Right kidney (tissue), 1 donor: ENCODE measurements at regions not wholly inside any gene's neighbourhood (a gene's known extent, or its start where the extent isn't known, plus 50 kb on each side); places are given as distances from the start of the nearest gene placed in this dataset.
"Not testable (repeated sequence)": the region's sequence is repeated elsewhere in the genome, so short reads cannot be mapped to it uniquely, and the experiment has no call there.

Experiments
- DNase-seq: peaks from one replicate; pipeline ENCODE4 v3.0.0-alpha.2; 2016

DNA sequence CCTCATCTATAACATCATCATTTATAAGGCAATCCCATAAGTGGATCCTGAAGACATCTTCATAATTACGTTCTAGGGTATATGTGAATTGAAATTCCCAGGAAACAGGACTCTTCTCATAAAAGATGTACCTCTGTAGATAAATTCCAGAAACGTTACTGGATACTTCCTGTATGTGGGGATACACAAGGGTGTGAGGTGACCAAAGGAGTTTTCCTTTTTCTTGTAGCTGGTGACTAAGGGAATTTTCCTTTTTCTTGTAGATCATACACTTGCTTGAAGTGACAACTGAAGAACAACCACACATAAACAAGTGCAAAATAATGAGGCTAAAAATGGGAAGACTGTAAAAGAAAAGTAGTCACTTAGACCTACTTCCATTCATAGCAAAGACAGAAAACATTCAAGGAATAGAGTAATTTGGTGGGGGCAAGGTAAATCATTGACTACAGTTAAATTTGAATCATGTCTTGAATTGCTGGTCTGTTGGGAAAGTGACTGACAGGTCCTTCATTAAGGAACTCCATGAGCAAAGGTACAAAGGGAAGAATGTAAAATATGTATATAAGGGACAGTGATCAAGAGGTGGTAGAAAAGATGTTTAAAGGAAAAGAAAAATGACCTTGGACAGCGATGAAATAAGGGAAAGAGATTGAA, 53.2 kb upstream of the UBE2E3 start:
- no peak for DNase-seq

DNA sequence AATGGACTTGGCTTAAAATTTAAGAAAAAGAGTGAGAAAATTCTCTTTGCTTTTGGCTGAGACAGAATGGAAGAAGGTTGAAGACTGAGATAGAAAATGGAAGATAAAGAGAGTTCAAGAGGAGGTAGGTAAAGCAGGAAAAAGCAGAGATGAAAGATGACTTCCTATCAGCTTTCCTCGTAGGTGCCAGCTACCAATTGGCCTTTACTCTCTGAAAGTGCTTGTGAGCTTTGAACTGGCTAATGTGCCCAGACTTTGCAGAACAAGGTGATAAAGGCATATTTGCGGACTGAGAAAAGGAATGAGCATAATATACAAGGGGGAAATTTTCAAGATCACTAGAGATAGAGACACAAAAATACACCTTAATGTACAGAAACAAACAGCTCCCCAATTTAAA, 54.7 kb upstream of the UBE2E3 start:
- no peak for DNase-seq

DNA sequence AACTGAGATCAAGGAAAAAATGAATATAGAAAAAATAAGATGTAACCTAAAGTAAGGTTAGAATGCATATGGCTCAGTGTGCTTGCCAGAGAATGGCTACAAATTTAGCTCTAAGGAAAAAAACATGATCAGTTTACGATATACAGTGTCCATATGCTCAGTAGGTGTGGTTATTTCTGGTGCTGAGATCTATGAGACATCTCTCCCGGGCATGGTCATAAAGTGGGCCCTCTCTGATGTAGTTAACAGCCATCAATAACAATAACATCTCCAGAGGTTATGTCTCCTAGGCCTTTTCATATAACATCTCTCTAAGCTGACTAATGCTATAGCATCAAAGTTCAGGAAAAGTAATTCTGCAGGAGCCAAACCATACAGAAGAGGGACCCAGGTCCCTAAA, 56.3 kb upstream of the UBE2E3 start:
- DNase-seq = no peak

DNA sequence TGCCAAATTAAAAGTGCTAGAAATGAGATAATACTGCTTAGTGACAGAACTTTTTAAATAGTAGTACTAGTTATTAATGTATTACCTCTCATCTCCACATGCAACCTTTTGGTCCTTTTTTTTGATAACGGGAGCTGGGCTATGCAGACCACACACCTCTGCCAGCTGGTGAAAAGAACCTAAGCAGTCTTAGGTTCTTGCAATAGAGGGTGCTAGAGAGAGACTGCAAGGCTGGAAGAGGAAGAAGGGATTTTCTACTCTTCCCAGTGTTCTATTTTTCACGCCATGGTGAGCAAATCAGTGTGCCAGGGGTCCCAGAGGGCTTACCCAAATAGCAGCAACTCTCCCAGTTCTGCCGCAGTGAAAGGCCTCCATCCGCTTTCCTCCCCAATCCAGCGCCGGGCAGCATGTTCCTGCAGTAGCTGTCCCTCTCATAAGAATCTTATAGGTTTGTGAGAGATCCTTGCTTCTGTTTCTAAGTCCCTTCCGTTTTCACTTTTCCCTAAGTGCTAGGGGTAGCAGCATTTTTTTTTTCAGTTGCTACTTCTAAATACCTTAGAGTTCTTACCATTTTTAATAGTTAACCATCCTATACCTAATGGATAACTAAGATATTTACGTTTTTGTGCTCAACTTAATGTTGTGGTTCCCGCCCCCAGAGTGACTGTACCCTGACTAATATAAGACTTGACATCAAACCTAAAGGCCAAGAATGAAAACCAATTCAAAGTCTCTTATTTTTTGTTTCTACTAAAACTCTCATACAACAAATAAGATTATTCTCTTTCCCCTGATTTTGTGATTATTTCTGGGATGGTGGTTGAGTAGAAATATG, 69.4 kb upstream of the UBE2E3 start:
- no peak for DNase-seq

DNA sequence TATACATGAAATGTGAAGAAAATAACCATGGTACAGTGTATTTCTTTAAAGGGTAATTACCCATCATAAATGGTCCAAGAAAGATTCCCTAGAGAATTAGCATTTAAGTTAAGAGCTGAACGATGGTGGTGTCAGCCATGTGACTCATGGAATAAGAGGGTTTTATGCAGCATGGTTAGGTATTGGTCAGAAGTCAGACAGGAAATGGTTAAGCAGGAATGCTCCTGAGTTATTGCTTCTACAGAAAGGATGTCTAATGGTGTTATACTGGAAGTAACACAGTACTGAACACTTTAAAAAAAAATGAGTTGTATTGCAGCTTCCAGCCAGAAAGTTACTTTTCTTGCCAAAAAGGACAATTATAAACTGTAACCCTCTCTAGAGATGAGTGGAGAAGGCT, 72.7 kb upstream of the UBE2E3 start:
- DNase-seq = no peak

DNA sequence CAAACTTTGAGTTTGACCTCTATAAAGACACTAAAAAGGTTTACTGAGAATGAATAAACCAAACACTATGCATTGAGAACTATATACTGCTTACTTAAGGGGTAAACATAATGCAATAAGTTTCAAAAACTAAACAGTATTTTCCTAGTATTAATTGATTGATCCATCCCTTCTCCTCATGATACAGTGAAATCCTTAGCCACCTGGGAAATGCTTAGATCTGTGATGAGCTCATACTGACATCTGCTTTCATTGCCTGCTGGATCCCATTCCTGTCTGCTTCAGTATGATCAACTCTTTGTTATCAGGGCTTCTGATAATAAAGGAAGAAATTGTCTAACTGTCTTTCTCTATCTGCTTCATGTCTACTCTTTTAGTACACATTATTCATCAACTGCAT, 74.9 kb upstream of the UBE2E3 start:
- no peak for DNase-seq

DNA sequence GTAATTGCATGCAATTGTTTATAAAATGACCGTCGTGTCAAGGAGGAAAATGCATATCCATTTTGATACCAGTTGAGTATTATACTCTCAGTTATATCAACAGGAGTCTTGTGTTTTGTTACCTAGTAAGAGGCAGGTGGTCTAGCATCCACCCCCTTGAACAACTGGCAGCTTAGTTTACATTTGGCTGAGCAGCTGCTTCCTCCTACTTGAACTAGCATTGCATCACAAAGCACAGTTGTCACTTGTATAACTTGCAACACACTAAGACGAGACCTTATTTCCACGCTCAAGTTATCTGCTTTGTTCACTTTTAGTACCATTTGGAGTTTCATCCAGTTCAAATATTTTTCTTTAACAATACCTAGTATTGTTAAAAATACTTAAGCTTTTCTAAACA, 75.4 kb upstream of the UBE2E3 start:
- no peak for DNase-seq

DNA sequence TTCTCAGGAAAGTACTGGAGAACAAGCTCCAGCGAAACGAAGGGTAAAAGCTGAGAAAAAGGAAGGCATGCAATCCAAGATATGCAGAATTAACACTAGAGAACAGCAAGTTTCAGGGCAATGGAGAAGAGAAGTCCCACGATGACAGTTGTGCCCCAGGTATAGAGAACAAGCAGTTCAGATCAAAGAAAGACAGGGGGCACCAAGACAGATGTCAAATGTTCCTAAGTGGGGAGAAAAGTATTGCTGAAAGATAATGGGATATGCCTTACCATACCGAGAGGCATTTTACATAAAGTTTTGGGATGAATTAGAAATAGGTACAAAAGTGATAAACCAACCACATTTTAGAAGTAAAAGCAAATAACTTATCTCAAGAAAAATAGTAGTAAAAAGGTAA, 79.1 kb upstream of the UBE2E3 start:
- DNase-seq = no peak

DNA sequence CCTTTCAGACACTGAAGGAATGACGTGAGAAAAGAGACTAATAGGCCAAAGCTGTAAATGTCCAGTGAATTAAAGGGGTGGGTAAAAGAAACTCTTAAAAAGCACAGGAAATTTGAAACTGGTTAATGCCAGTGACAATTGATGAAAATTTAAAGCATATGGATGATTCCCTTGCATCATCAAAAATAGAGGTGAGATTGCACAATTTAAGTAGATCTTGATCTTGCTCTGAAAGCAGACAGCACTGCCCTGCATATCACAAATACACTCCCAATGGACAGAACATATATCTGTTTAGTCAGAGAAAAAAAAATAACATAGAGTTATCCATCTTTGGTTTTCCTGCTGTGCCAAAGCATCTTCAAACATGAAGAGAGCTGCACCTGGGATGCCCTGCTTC, 86.7 kb upstream of the UBE2E3 start:
- DNase-seq = no peak

DNA sequence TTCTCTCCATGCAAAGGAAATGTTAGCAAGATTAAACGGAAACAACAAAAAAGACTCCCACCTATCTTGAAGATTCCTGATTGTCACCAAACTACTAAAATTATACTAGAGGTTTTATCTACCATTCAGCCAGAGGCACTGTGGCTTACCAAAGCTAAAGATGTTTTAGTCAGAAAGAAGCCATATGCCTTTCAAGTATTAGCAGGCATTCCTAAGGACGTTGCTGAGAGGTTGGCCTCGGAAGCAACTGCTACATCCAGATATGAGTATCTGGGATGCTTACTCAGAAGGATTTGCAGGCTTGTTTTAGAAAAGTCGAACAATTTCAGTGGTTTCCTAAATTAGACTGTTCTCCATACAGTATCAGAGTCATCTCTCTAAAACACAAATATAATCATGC, 88.3 kb upstream of the UBE2E3 start:
- no peak for DNase-seq

DNA sequence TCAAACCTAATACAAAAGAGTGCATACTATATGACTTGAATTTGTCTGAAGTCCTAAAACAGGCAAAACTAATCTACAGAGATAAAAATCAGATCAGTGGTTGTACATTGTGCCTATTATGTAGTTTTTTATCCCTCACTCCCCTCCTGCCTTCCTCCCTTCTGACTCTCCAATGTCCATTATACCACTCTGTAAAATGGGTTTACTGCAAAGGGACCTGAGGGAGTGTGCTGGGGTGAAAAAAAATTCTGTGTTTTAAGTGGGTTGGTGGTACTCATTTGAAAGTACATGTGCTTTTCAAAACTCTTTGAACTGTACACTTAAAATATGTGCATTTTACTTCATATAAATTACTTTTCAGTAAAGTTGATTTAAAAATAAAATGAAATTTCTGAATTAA, 89.0 kb upstream of the UBE2E3 start:
- DNase-seq = no peak

DNA sequence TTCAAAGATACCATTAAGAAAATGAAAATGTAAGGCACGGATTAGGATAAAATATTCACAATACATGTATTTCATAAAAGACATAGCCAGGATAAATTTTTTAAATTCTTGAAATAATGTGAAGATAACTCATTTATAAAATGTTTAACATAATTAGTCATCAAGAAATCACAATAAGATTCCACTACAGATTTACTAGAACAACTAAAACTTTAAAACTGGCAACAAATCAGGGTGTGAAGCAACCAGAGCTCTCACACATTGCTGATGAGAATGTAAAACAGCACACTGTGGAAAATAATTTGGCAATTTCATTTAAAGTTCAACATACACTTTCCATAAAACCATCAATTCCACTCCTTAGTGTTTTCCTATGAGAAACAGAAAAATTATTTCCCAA, 89.6 kb upstream of the UBE2E3 start:
- DNase-seq = no peak

DNA sequence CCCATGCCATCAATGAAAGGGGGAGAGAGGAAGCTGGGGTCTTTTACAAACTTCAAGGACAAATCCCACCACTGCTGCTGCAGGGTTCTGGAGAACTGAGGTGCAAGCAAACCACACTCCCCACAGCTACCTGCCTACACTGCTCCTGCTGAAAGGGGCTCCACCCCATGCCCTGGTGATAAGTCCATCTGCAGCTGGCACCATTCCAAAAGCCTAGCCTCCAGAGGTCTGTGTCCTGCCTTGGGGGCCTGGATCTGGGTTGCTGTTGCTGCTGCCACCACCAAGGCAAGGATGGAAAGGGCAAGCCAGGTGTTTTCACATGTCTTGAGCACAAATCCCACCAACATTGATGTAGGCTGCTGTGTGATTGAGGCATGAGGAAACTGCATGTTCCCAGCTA, 97.4 kb upstream of the UBE2E3 start:
- no peak for DNase-seq

DNA sequence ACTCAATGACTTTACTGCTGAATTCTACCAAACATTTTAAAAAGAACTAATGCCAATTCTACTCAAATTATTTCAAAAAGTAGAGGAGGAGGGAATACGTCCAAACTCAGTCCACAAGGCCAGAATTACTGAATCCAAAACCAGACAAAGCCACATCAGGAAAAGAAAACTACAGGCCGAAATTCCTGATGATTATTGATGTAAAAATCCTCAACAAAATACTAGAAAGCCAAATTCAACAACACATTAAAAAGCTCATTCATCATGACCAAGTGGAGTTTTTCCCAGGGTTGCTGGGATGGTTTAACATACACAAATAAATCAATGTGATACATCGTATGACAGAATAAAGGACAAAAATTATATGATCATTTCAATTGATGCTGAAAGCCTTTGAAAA, 103.9 kb upstream of the UBE2E3 start:
- no peak for DNase-seq

DNA sequence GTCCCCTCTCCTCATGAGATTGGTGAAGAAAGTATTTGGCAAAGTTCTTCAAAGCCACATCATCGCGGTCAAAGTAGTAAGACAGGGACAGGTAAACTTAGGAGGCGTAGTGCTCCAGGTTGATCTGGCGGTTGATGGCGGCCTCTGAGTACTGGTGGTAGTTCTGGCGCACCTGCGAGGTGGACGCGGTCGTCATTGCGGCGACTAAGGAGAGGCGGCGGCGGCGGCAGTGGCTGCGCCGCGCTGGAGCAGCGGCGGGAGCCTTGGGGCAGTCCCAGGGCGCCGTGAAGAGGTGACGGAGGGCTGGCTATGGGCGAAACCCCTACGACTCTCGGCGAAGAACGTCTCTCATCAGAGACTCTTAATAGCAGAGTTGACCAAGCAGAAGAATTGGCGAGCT, 107.2 kb upstream of the UBE2E3 start:
- DNase-seq = no peak

DNA sequence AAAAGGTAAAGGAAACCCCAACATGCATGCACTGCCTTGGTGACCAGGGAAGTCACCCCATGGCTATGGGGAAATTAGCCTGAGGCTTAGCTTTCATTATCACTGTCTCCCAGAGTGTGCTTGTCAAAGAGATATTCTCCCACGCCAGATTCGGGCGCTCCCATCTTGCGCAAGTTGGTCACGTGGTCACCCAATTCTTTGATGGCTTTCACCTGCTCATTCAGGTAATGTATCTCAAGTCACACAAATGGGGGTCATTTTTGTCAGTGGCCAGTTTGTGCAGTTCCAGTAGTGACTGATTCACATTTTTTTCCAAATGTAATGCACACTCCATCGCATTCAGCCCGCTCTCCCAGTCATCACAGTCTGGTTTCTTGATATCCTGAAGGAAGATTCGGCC, 107.6 kb upstream of the UBE2E3 start:
- not testable (repeated sequence) for DNase-seq

DNA sequence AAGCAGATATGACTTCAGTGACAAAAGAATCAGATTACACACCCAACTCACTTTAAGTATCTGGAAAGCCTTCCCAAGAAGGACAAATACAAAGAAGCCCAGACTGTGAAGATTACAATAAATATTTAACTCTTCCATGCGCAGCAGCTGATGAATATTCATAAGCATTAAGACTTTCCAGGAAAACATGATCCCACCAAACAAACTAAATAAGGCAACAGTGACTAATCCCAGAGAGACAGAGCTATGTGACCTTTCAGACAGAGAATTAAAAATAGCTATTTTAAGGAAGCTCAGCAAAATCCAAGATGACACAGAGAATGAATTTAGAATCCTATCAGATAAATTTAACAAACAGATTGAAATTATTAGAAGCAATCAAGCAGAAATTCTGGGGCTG, 108.2 kb upstream of the UBE2E3 start:
- DNase-seq = no peak

DNA sequence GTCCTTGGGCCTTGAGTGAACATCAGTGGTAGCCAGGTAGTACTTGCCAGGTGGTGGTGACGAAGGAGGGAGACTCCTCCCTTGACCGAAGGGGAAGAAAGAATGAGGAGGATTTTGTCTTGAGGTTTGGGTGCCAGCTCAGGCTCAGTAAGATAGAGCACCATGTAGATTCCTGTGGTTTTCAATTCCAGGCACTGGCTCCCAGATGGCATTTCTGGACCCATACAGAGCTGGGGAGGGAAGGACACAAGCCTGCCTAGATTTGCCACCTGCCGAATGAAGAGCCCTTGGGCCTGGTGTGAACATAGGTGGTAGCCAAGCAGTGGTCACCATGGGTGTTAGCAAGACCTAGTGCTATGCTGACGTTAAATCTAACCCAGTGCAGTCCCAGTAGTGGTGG, 108.8 kb upstream of the UBE2E3 start:
- DNase-seq = no peak

DNA sequence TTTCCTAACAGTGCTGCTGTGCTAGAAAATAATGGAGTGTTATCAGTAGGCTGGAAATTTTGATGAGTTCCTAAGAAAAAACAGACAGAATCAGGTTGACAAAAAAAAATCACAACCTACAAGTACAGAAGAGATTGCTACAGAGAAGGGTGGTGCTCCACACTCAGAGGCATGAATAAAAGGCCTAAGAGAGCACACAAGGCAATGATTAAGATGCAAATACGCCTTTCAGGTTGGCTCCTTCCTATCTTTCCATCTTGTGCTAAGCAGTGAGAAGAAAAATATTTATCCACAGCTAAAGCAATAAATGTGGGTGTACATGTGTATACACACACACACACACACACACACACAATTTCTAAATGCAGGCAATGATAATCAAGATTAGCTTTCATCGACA, 130.6 kb upstream of the UBE2E3 start:
- no peak for DNase-seq

DNA sequence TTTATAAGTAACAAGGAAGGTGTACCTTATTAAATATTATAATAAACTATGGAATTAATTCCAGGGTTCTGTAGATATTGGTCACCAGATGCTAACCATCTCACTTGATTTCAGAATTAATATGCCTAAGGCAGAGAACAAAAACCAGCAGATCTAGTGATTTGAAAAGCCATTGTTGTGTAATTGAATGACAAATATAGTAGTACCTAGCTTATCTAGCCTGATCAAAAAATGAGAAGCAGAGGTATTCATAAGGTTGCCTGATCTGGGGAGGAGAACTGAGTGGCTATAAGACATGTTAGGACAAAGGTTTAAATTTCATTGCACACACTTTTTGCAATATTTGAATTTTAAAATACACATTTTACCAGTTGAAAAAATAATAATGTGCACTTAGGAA, 132.0 kb upstream of the UBE2E3 start:
- DNase-seq = no peak

DNA sequence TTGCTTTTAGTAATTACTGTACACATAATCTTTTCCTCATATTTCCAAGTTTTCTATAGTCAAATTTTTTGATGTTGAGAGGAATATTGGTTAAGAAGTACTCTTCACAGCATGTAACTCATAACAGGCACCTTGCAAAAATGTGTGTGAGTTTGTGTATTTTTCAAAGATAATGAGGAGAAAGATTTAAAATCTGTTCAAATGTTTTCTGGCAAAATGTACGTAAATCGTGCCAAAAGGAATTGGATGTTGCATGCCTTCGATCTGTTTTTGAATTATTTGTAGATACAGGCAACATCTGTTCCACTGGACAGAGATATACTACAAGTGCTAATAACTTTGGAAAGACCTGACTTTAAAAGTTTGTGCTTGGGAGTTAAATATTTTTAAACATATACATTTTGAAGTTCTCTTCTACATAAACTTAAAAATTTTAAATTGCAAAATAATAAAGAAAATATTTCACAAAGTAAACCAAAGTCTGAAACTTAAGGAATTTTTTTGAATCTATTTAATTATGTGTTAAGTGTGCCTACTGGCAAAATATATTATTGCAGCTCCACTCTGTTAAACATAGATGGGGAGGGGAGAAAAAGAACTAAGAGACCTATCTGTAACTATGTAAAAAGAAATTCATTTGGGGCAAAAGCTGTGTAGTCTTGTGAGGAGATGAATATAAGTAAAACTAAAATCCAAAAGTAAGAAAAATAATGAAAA, 133.5 kb upstream of the UBE2E3 start:
- DNase-seq = no peak

DNA sequence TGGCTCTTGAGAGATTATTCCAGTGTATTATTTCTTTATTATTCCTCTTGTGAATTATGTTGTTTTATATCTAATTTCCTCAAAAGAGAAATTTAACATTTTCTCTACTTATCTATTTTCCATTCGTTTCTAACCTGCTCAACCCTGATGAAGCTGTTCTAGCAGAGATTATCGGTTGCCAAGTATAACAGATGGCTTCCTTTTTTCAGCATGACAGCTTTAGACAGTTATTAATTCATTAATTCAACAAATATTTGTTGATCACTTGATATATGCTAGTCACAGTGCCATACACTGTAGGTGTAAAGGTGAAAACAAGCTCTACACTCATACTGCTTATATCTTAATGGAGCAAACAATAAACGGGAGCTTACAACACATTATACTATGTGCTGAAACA, 137.9 kb upstream of the UBE2E3 start:
- DNase-seq = no peak

DNA sequence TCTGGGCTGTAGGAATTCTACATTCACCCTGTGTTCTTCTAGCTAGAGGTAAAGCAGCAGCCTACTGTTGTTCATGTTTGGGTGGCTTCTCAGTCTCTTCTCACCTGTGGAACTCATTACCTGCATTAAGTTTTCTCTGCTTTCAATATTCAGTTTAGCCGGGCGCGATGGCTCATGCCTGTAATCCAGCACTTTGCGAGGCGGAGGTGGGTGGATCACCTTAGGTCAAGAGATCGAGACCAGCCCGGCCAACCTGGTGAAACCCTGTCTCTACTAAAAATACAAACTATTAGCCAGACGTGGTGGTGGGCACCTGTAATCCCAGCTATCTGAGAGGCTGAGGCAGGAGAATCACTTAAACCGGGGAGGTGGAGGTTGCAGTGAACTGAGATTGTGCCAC, 139.8 kb upstream of the UBE2E3 start:
- DNase-seq = no peak

DNA sequence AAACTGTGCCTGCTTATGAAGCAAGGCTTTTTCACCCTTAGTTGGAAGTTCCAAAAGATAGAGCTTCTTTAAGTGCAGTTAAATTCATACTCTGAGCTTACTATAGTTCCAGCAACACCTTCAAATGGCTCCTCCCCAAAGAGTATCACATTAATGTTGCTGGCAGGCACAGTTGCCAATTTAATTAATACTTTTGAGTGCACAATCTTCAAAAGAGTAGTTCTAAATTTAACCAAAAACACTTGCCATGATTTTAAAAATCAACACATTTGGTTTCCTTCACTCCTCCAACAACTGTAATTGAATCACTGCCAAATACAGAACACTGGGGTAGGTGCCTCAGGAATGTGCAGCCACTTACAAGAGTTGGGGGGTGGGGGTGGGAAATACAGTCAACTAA, 150.6 kb upstream of the UBE2E3 start:
- DNase-seq = no peak
